ENCODE measurements at regions not wholly inside any gene's neighbourhood (a gene's known extent, or its start where the extent isn't known, plus 50 kb on each side); places are given as distances from the start of the nearest gene placed in this dataset.

- TF ChIP-seq CTCF (IDR thresholded peaks at IDR 0.05; ENCODE audit: poor library complexity, severe bottlenecking) (no peak), REST (IDR thresholded peaks at IDR 0.05; ENCODE audit: borderline replicate concordance) (no peak), EP300 (conservative IDR thresholded peaks at IDR 0.05; ENCODE audit: poor library complexity, severe bottlenecking) (no peak)
Measured at GRCh38 chr20:56710125-56710524, 81.0 kb downstream of the TFAP2C start.
